PC-9 (cell line): ENCODE measurements at regions not wholly inside any gene's neighbourhood (a gene's known extent, or its start where the extent isn't known, plus 50 kb on each side); places are given as distances from the start of the nearest gene placed in this dataset.

Source experiments
- BruUV-seq: library from RNA; stranded (reverse); fragments of 400-500 nt; replicated peaks from 2 replicates; lab custom pipeline; 2021; lab: Mats Ljungman, UMichigan
- CTCF ChIA-PET: fragments of 300-600 bp; sonication (Branson Sonifier 250); formaldehyde crosslinking; loops from one replicate; lab custom pipeline; 2022; ENCODE audit warnings: antibody characterized with exemption; lab: Charles Lee
- POLR2A ChIA-PET: fragments of 300-600 bp; sonication (Branson Sonifier 250); formaldehyde crosslinking; loops from one replicate; lab custom pipeline; 2022; ENCODE audit warnings: antibody characterized with exemption; ENCODE audit not compliant: unreplicated experiment; lab: Charles Lee
- DNase-seq, 2 experiments: peaks; one replicate each; pipeline versions ENCODE4 v3.0.0 to v3.0.0-alpha.2; 2015 to 2022; ENCODE audit warnings: mixed read lengths in 1 of 2
- H2AFZ ChIP-seq: fragments of 200-600 bp; sonication (generic); 2 replicates; pipeline ENCODE4 v1.8.1; 2017; ENCODE audit warnings: antibody characterized with exemption
- H3F3A ChIP-seq: fragments of 200-600 bp; sonication (generic); 2 replicates; pipeline ENCODE4 v1.8.1; 2017; ENCODE audit warnings: antibody characterized with exemption, mild to moderate bottlenecking, low read depth; ENCODE audit not compliant: insufficient read depth
- H3K27ac ChIP-seq: fragments of 200-600 bp; sonication (generic); 2 replicates; pipeline ENCODE4 v1.6.1; 2016; ENCODE audit warnings: mixed run types
- H3K27me3 ChIP-seq: fragments of 200-600 bp; sonication (generic); 2 replicates; pipeline ENCODE4 v1.6.1; 2016; ENCODE audit warnings: low read depth, mixed run types; ENCODE audit not compliant: insufficient read depth
- H3K36me3 ChIP-seq: fragments of 200-600 bp; sonication (generic); 2 replicates; pipeline ENCODE4 v1.6.1; 2016; ENCODE audit warnings: low read depth, mixed run types
- H3K4me1 ChIP-seq: fragments of 200-600 bp; sonication (generic); replicated peaks from 2 replicates; pipeline ENCODE4 v1.6.1; 2016; ENCODE audit warnings: mixed run types; ENCODE audit not compliant: insufficient read depth
- H3K4me2 ChIP-seq: fragments of 200-600 bp; sonication (generic); 2 replicates; pipeline ENCODE4 v1.6.1; 2017; ENCODE audit warnings: mixed run types
- H3K4me3 ChIP-seq: fragments of 200-600 bp; sonication (generic); 2 replicates; pipeline ENCODE4 v1.6.1; 2016; ENCODE audit warnings: mixed run types
- H3K79me2 ChIP-seq: fragments of 200-600 bp; sonication (generic); 2 replicates; pipeline ENCODE4 v1.6.1; 2017; ENCODE audit warnings: low read depth, mixed run types
- H3K9me2 ChIP-seq: fragments of 200-600 bp; sonication (generic); 2 replicates; pipeline ENCODE4 v1.8.1; 2017; ENCODE audit warnings: mild to moderate bottlenecking; ENCODE audit not compliant: insufficient read depth
- H3K9me3 ChIP-seq: fragments of 200-600 bp; sonication (generic); 2 replicates; pipeline ENCODE4 v1.8.1; 2016; ENCODE audit warnings: low read depth; ENCODE audit not compliant: insufficient read depth
- H4K20me1 ChIP-seq: fragments of 200-600 bp; sonication (generic); 2 replicates; pipeline ENCODE4 v1.8.1; 2017; ENCODE audit not compliant: insufficient read depth
- CTCF ChIP-seq: fragments of 200-600 bp; sonication (generic); conservative IDR thresholded peaks from 2 replicates; pipeline ENCODE4 v1.6.1; 2017; ENCODE audit warnings: mixed run types, antibody characterized with exemption, mild to moderate bottlenecking, moderate library complexity
- EZH2 ChIP-seq: fragments of 200-600 bp; sonication (generic); IDR thresholded peaks from 2 replicates; pipeline ENCODE4 v1.8.0; 2017; ENCODE audit warnings: antibody characterized with exemption, low read depth
- intact Hi-C: fragments of 100-400 bp; cut with micrococcal nuclease; formaldehyde crosslinking; loops from one replicate; pipeline ENCODE4 v1.10.0; 2022; ENCODE audit not compliant: unreplicated experiment

- Histone ChIP-seq H4K20me1 (no peaks in the 10 kb centered on the region), H3K4me1 (no peaks in the 10 kb centered on the region), H3K27ac (no peak overlapping the region), H3K36me3 (no peaks in the 10 kb centered on the region), H3K79me2 (no peaks in the 10 kb centered on the region), H3F3A (no peaks in the 10 kb centered on the region), H2AFZ (no peak overlapping the region), H3K9me2 (no peaks in the 10 kb centered on the region), H3K9me3 (no peaks in the 10 kb centered on the region), H3K4me3 (no peak overlapping the region), H3K4me2 (no peak overlapping the region), H3K27me3 (peaks cover 3% of the 10 kb centered on the region; the same call in 1 of the 2 replicates)
- intact Hi-C loops, result no loop called here
- CTCF ChIA-PET, result no interaction called here
- POLR2A ChIA-PET, result no interaction called here
- no TSS peak for BruUV-seq
- TF ChIP-seq CTCF (no peak), EZH2 (no peak)
- no peak for DNase-seq
Observed at GRCh38 chr20:56930876-56931275, 301.8 kb downstream of the TFAP2C start.

- CTCF ChIA-PET, result no interaction called here
- Histone ChIP-seq H4K20me1 (no peaks in the 10 kb centered on the region), H3K4me2 (no peak overlapping the region), H3K79me2 (no peaks in the 10 kb centered on the region), H3K9me3 (no peaks in the 10 kb centered on the region), H3F3A (no peaks in the 10 kb centered on the region), H2AFZ (no peak overlapping the region), H3K9me2 (no peaks in the 10 kb centered on the region), H3K27ac (no peak overlapping the region), H3K36me3 (no peaks in the 10 kb centered on the region), H3K4me3 (no peak overlapping the region), H3K4me1 (no peaks in the 10 kb centered on the region), H3K27me3 (no peaks in the 10 kb centered on the region; the same call in 1 of the 2 replicates)
- intact Hi-C loops, result no loop called here
- no peak for DNase-seq
- TF ChIP-seq EZH2 (no peak), CTCF (no peak)
- POLR2A ChIA-PET, result no interaction called here
- BruUV-seq, result no TSS peak
Observed at GRCh38 chr20:56932575-56933330, 303.6 kb downstream of the TFAP2C start.

- Histone ChIP-seq H3K27me3 (no peaks in the 10 kb centered on the region), H3K4me3 (no peak overlapping the region), H3K4me1 (no peaks in the 10 kb centered on the region), H3K9me3 (no peaks in the 10 kb centered on the region), H3K79me2 (no peaks in the 10 kb centered on the region), H3K9me2 (no peaks in the 10 kb centered on the region), H3K36me3 (no peaks in the 10 kb centered on the region), H3F3A (no peaks in the 10 kb centered on the region), H3K4me2 (no peak overlapping the region), H3K27ac (no peak overlapping the region), H2AFZ (no peak overlapping the region), H4K20me1 (no peaks in the 10 kb centered on the region)
- CTCF ChIA-PET, result no interaction called here
- no peak for DNase-seq
- POLR2A ChIA-PET, result no interaction called here
- BruUV-seq, result no TSS peak
- intact Hi-C loops, result no loop called here
- TF ChIP-seq EZH2 (no peak), CTCF (no peak)
Observed at GRCh38 chr20:56933331-56933698, 304.2 kb downstream of the TFAP2C start.
